Left colon (tissue), 2 donors: ENCODE measurements at regions not wholly inside any gene's neighbourhood (a gene's known extent, or its start where the extent isn't known, plus 50 kb on each side); places are given as distances from the start of the nearest gene placed in this dataset.
A peak's percentile ranks its signal among the peaks of the same experiment; 100 is the strongest.
"Not testable (repeated sequence)": the region's sequence is repeated elsewhere in the genome, so short reads cannot be mapped to it uniquely, and the experiment has no call there.

Experiments
- ATAC-seq: fragments of 200-7000 bp; cut with Tn5 transposase; one replicate; pipeline ENCODE4 v1.9.1; 2020; ENCODE audit warnings: mild to moderate bottlenecking, moderate library complexity
- DNase-seq, 2 donors: peaks; one replicate each; pipeline ENCODE4 v3.0.0-alpha.2; 2020
- intact Hi-C, 2 donors: fragments of 100-400 bp; cut with DNase I in 1 of 2; cut with micrococcal nuclease in 1 of 2; formaldehyde crosslinking; loops; one replicate each; pipeline versions ENCODE4 v1.11.2 to v1.14.0; 2022; cut with DNase I, micrococcal nuclease
- donor health status: DM: no; HTN: no; CAD: no.
- donor health status: DM: yes; HTN: yes; CAD: no.

- intact Hi-C loops = no loop called here
- no peak for ATAC-seq
- DNase-seq = no peak
Observed at GRCh38 chr2:83051538-83052170, 1407.4 kb downstream of the SUCLG1 start.

GRCh38 chr2:83042053-83042452 lies 1417.0 kb downstream of the SUCLG1 start:
- DNase-seq (no peak), ATAC-seq (no peak)
- intact Hi-C loops = no loop called here

- ATAC-seq = no peak
- intact Hi-C loops = no loop called here
- DNase-seq = no peak
Observed at GRCh38 chr2:83022631-83023210, 1436.4 kb downstream of the SUCLG1 start.

- no peak for DNase-seq
- no peak for ATAC-seq
- intact Hi-C loops = no loop called here
Observed at GRCh38 chr2:83017366-83018090, 1441.6 kb downstream of the SUCLG1 start.

- intact Hi-C loops = no loop called here
- DNase-seq (no peak), ATAC-seq (no peak)
Observed at GRCh38 chr2:83016343-83017110, 1442.6 kb downstream of the SUCLG1 start.

- no peak for DNase-seq
- intact Hi-C loops = no loop called here
- no peak for ATAC-seq
Observed at GRCh38 chr2:83015900-83016299, 1443.2 kb downstream of the SUCLG1 start.

- intact Hi-C loops = no loop called here
- no peak for DNase-seq
- ATAC-seq = no peak
Observed at GRCh38 chr2:83015035-83015715, 1443.9 kb downstream of the SUCLG1 start.

GRCh38 chr2:83014462-83014861 lies 1444.6 kb downstream of the SUCLG1 start:
- DNase-seq (no peak), ATAC-seq (no peak)
- intact Hi-C loops = no loop called here

- no peak for DNase-seq
- ATAC-seq = no peak
- intact Hi-C loops = no loop called here
Observed at GRCh38 chr2:83006961-83007360, 1452.1 kb downstream of the SUCLG1 start.

GRCh38 chr2:83003555-83003954 lies 1455.5 kb downstream of the SUCLG1 start:
- intact Hi-C loops = no loop called here
- DNase-seq (no peak), ATAC-seq (no peak)

GRCh38 chr2:83002706-83003105 lies 1456.4 kb downstream of the SUCLG1 start:
- no peak for DNase-seq
- intact Hi-C loops = no loop called here
- ATAC-seq = no peak

- no peak for DNase-seq
- intact Hi-C loops = no loop called here
- ATAC-seq = peak; percentile 98
Observed at GRCh38 chr2:82998781-82999180, 1460.3 kb downstream of the SUCLG1 start.

- DNase-seq = no peak
- ATAC-seq = no peak
- intact Hi-C loops = no loop called here
Observed at GRCh38 chr2:82996217-82996616, 1462.9 kb downstream of the SUCLG1 start.

GRCh38 chr2:82994151-82994550 lies 1464.9 kb downstream of the SUCLG1 start:
- no peak for DNase-seq
- intact Hi-C loops = no loop called here
- no peak for ATAC-seq

- intact Hi-C loops = no loop called here
- ATAC-seq (no peak), DNase-seq (no peak)
Observed at GRCh38 chr2:82993609-82994008, 1465.5 kb downstream of the SUCLG1 start.

GRCh38 chr2:82992968-82993367 lies 1466.1 kb downstream of the SUCLG1 start:
- intact Hi-C loops = no loop called here
- no peak for ATAC-seq
- no peak for DNase-seq

GRCh38 chr2:82987706-82988105 lies 1471.4 kb downstream of the SUCLG1 start:
- DNase-seq, ATAC-seq, intact Hi-C loops: not testable (repeated sequence)

GRCh38 chr2:82986899-82987298 lies 1472.2 kb downstream of the SUCLG1 start:
- no peak for DNase-seq
- no peak for ATAC-seq
- intact Hi-C loops = no loop called here

- intact Hi-C loops = no loop called here
- DNase-seq = no peak
- no peak for ATAC-seq
Observed at GRCh38 chr2:82985572-82986197, 1473.4 kb downstream of the SUCLG1 start.
